Neural crest cell (in vitro differentiated cells): ENCODE measurements at regions not wholly inside any gene's neighbourhood (a gene's known extent, or its start where the extent isn't known, plus 50 kb on each side); places are given as distances from the start of the nearest gene placed in this dataset.

ENCODE experiments used
- DNase-seq: peaks from one replicate; pipeline ENCODE4 v3.0.0; 2021; ENCODE audit warnings: low read depth, mixed read lengths, low spot score
- H3K27ac Mint-ChIP-seq: one replicate; pipeline ENCODE4 v1.8.0; 2021; ENCODE audit warnings: mild to moderate bottlenecking, mixed read lengths; ENCODE audit not compliant: unreplicated experiment
- H3K27me3 Mint-ChIP-seq: 2 replicates; pipeline ENCODE4 v1.8.0; 2021; ENCODE audit warnings: low read depth, mild to moderate bottlenecking, mixed read lengths
- H3K36me3 Mint-ChIP-seq: 2 replicates; pipeline ENCODE4 v1.8.0; 2021; ENCODE audit warnings: low read depth, mild to moderate bottlenecking, mixed read lengths
- H3K4me1 Mint-ChIP-seq: 2 replicates; pipeline ENCODE4 v1.8.0; 2021; ENCODE audit warnings: mixed read lengths
- H3K4me3 Mint-ChIP-seq: one replicate; pipeline ENCODE4 v1.8.0; 2021; ENCODE audit warnings: mild to moderate bottlenecking, mixed read lengths
- H3K9me3 Mint-ChIP-seq: 2 replicates; pipeline ENCODE4 v1.8.0; 2021; ENCODE audit warnings: mixed read lengths
- CTCF ChIP-seq: fragments of 200-600 bp; sonication (generic); conservative IDR thresholded peaks from 2 replicates; pipeline ENCODE4 v1.5.0; 2021; ENCODE audit warnings: antibody characterized with exemption, mild to moderate bottlenecking

GRCh38 chr6:170096191-170096802, 194.6 kb downstream of the DLL1 start:
- DNase-seq: no peak
- H3K27me3 Mint-ChIP-seq: peaks cover 42% of the 10 kb centered on the region
- no peak overlapping the region for H3K27ac Mint-ChIP-seq
- no peak for TF ChIP-seq CTCF
- H3K4me3 Mint-ChIP-seq: no peak overlapping the region
- no peaks in the 10 kb centered on the region for H3K36me3 Mint-ChIP-seq
- H3K9me3 Mint-ChIP-seq: no peaks in the 10 kb centered on the region
- peaks cover 10% of the 10 kb centered on the region for H3K4me1 Mint-ChIP-seq

- H3K27ac Mint-ChIP-seq: no peak overlapping the region
- H3K27me3 Mint-ChIP-seq: peaks cover 42% of the 10 kb centered on the region
- H3K9me3 Mint-ChIP-seq: no peaks in the 10 kb centered on the region
- H3K4me1 Mint-ChIP-seq: peaks cover 10% of the 10 kb centered on the region
- DNase-seq: no peak
- H3K4me3 Mint-ChIP-seq: no peak overlapping the region
- no peak for TF ChIP-seq CTCF
- no peaks in the 10 kb centered on the region for H3K36me3 Mint-ChIP-seq
Observed at GRCh38 chr6:170095273-170095981, 195.5 kb downstream of the DLL1 start.

GRCh38 chr6:170094686-170095272, 196.1 kb downstream of the DLL1 start:
- no peak for TF ChIP-seq CTCF
- Mint-ChIP-seq H3K9me3 (no peaks in the 10 kb centered on the region), H3K36me3 (no peaks in the 10 kb centered on the region), H3K4me3 (no peak overlapping the region), H3K27me3 (peaks cover 45% of the 10 kb centered on the region), H3K4me1 (peaks cover 11% of the 10 kb centered on the region), H3K27ac (no peak overlapping the region)
- no peak for DNase-seq

- Mint-ChIP-seq H3K27me3 (peaks cover 50% of the 10 kb centered on the region), H3K4me1 (peaks cover 18% of the 10 kb centered on the region), H3K36me3 (no peaks in the 10 kb centered on the region), H3K4me3 (no peak overlapping the region), H3K9me3 (no peaks in the 10 kb centered on the region), H3K27ac (no peak overlapping the region)
- no peak for TF ChIP-seq CTCF
- no peak for DNase-seq
Observed at GRCh38 chr6:170093658-170094596, 197.0 kb downstream of the DLL1 start.

- no peak for DNase-seq
Observed at GRCh38 chr6:170093276-170093657, 197.6 kb downstream of the DLL1 start.

More at GRCh38 chr6:170093276-170093657, 197.6 kb downstream of the DLL1 start:
- TF ChIP-seq CTCF: no peak
- H3K36me3 Mint-ChIP-seq: no peaks in the 10 kb centered on the region
- H3K9me3 Mint-ChIP-seq: no peaks in the 10 kb centered on the region
- no peak overlapping the region for H3K4me3 Mint-ChIP-seq
- H3K4me1 Mint-ChIP-seq: peaks cover 18% of the 10 kb centered on the region
- H3K27me3 Mint-ChIP-seq: peaks cover 50% of the 10 kb centered on the region
- H3K27ac Mint-ChIP-seq: no peak overlapping the region
